A549 (cell line): ENCODE measurements at regions not wholly inside any gene's neighbourhood (a gene's known extent, or its start where the extent isn't known, plus 50 kb on each side); places are given as distances from the start of the nearest gene placed in this dataset.

Experiments
- ATAC-seq, 2 experiments: fragments of 200-7000 bp in 1 of 2; fragments of >200 bp in 1 of 2; cut with Nextera tagmentation in 1 of 2; cut with Tn5 transposase in 1 of 2; 3 replicates each; pipeline versions ENCODE4 v1.8.0 to v1.9.1; 2018 to 2020; ENCODE audit warnings: mild to moderate bottlenecking in 1 of 2, moderate library complexity in 1 of 2
- CTCF ChIA-PET: fragments of 300-600 bp; sonication (Branson Sonifier 250); formaldehyde crosslinking; extraction: SDS; loops from one replicate; lab custom pipeline; 2021; ENCODE audit warnings: antibody characterized with exemption, inconsistent platforms; lab: Yijun Ruan, JAX
- POLR2A ChIA-PET: fragments of 350-600 bp; formaldehyde crosslinking; extraction: SDS; loops from one replicate; lab custom pipeline; 2021; ENCODE audit warnings: antibody characterized with exemption, inconsistent platforms; lab: Yijun Ruan, JAX
- DNase-seq, 2 experiments: peaks; one replicate each; pipeline versions ENCODE4 v3.0.0 to v3.0.0-alpha.2; 2011 to 2016; ENCODE audit warnings: low read depth in 1 of 2, low spot score in 1 of 2
- FAIRE-seq: peaks from 2 replicates; lab custom pipeline; 2011; peaks lifted over from hg19 to GRCh38; lab: Jason Lieb, UNC
- H3K27ac ChIP-seq, 2 experiments: fragments of >200 bp; sonication (Bioruptor Twin); formaldehyde crosslinking; 3 replicates each; pipeline ENCODE4 v1.5.1; 2016 to 2017
- H3K4me1 ChIP-seq: fragments of >200 bp; sonication (Bioruptor Twin); formaldehyde crosslinking; 3 replicates; pipeline ENCODE4 v1.6.1; 2016
- H3K4me2 ChIP-seq: fragments of >200 bp; sonication (Bioruptor Twin); formaldehyde crosslinking; 3 replicates; pipeline ENCODE4 v1.6.1; 2016
- H3K4me3 ChIP-seq: fragments of >200 bp; sonication (Bioruptor Twin); formaldehyde crosslinking; 3 replicates; pipeline ENCODE4 v1.5.1; 2016
- H3K9me3 ChIP-seq: fragments of >200 bp; sonication (Bioruptor Twin); formaldehyde crosslinking; 3 replicates; pipeline ENCODE4 v1.6.1; 2016
- BHLHE40 ChIP-seq: IDR thresholded peaks from 2 replicates; pipeline ENCODE4 v1.6.1; 2012; ENCODE audit warnings: low read depth, low read length, inconsistent platforms
- CBX2 ChIP-seq: fragments of 200-600 bp; sonication (generic); IDR thresholded peaks from 2 replicates; pipeline ENCODE4 v1.6.1; 2016; ENCODE audit warnings: low read depth, mild to moderate bottlenecking, borderline replicate concordance
- CEBPB ChIP-seq, 2 experiments: fragments of >200 bp in 1 of 2; sonication (Bioruptor Twin) in 1 of 2; formaldehyde crosslinking in 1 of 2; IDR thresholded peaks; 2 replicates each; pipeline ENCODE4 v1.6.1; 2012 to 2016
- CHD2 ChIP-seq: fragments of 150-350 bp; IDR thresholded peaks from 2 replicates; pipeline ENCODE4 v1.6.1; 2014; ENCODE audit warnings: low read length; ENCODE audit not compliant: partially characterized antibody
- CHD4 ChIP-seq: fragments of 200-600 bp; sonication (generic); IDR thresholded peaks from 2 replicates; pipeline ENCODE4 v1.6.1; 2016; ENCODE audit warnings: antibody characterized with exemption, mild to moderate bottlenecking, borderline replicate concordance
- ESRRA ChIP-seq: fragments of 150-350 bp; IDR thresholded peaks from 2 replicates; pipeline ENCODE4 v1.6.1; 2014; ENCODE audit warnings: mild to moderate bottlenecking, low read length, borderline replicate concordance
- FOSB ChIP-seq: fragments of 250-450 bp; sonication (Bioruptor Pico); IDR thresholded peaks from 2 replicates; pipeline ENCODE4 v1.5.0; 2020; ENCODE audit warnings: mild to moderate bottlenecking, moderate library complexity
- FOSL2 ChIP-seq, 2 experiments: fragments of 450-650 bp in 1 of 2; fragments of >200 bp in 1 of 2; sonication (Bioruptor Twin) in 1 of 2; formaldehyde crosslinking; IDR thresholded peaks; 2 replicates each; pipeline versions ENCODE4 v1.5.0 to v1.6.1; 2016 to 2020; ENCODE audit warnings: mild to moderate bottlenecking in 1 of 2, moderate library complexity in 1 of 2
- FOXS1 ChIP-seq: fragments of 250-450 bp; sonication (Bioruptor Pico); IDR thresholded peaks from 2 replicates; pipeline ENCODE4 v1.5.0; 2020; ENCODE audit warnings: mild to moderate bottlenecking, moderate library complexity
- HEYL ChIP-seq: fragments of 250-450 bp; sonication (Bioruptor Pico); IDR thresholded peaks from 2 replicates; pipeline ENCODE4 v1.8.0; 2021; ENCODE audit warnings: mild to moderate bottlenecking, moderate library complexity
- HOXA7 ChIP-seq: fragments of 250-450 bp; sonication (Bioruptor Pico); IDR thresholded peaks from 2 replicates; pipeline ENCODE4 v1.5.0; 2020; ENCODE audit warnings: mild to moderate bottlenecking, moderate library complexity
- HOXB13 ChIP-seq: fragments of 250-450 bp; sonication (Bioruptor Pico); IDR thresholded peaks from 2 replicates; pipeline ENCODE4 v1.5.0; 2020; ENCODE audit warnings: low read depth, mild to moderate bottlenecking, moderate library complexity
- KDM5A ChIP-seq: fragments of 200-600 bp; sonication (generic); IDR thresholded peaks from 2 replicates; pipeline ENCODE4 v1.6.1; 2016; ENCODE audit warnings: antibody characterized with exemption, mild to moderate bottlenecking
- MYC ChIP-seq: IDR thresholded peaks from 2 replicates; pipeline ENCODE4 v1.6.1; 2012; ENCODE audit warnings: mild to moderate bottlenecking, inconsistent platforms, low read length, improper control_type of control experiment, borderline replicate concordance
- NPAS2 ChIP-seq: fragments of 250-450 bp; sonication (Bioruptor Pico); IDR thresholded peaks from 2 replicates; pipeline ENCODE4 v1.8.0; 2022; ENCODE audit warnings: mild to moderate bottlenecking, moderate library complexity, borderline replicate concordance
- RCOR1 ChIP-seq: fragments of 150-350 bp; IDR thresholded peaks from 2 replicates; pipeline ENCODE4 v1.6.1; 2014; ENCODE audit warnings: antibody characterized with exemption, low read length, low read depth
- RNF2 ChIP-seq: fragments of 200-600 bp; sonication (generic); IDR thresholded peaks from 2 replicates; pipeline ENCODE4 v1.6.1; 2016; ENCODE audit warnings: low read depth, mild to moderate bottlenecking, antibody characterized with exemption, moderate library complexity, borderline replicate concordance
- SMC3 ChIP-seq: fragments of >200 bp; sonication (Bioruptor Twin); formaldehyde crosslinking; IDR thresholded peaks from 3 replicates; pipeline ENCODE4 v1.6.1; 2018; ENCODE audit warnings: inconsistent platforms
- TFCP2L1 ChIP-seq: fragments of 250-450 bp; sonication (Bioruptor Pico); IDR thresholded peaks from 2 replicates; pipeline ENCODE4 v1.5.0; 2021; ENCODE audit warnings: mild to moderate bottlenecking
- USF2 ChIP-seq: fragments of 450-650 bp; IDR thresholded peaks from 2 replicates; pipeline ENCODE4 v1.6.1; 2014; ENCODE audit warnings: antibody characterized with exemption
- ZSCAN20 ChIP-seq: fragments of 250-450 bp; sonication (Bioruptor Pico); IDR thresholded peaks from 2 replicates; pipeline ENCODE4 v1.8.0; 2022; ENCODE audit warnings: mild to moderate bottlenecking, moderate library complexity
- WGBS: methylation state at CpG from one replicate; pipeline ENCODE4 v1.1.6; 2017; ENCODE audit errors: missing lambda C conversion rate; 5-methylcytosine and 5-hydroxymethylcytosine counted together
- TF ChIP-seq, protein P1 (sequence below): fragments of >200 bp; sonication (Bioruptor Twin); formaldehyde crosslinking; IDR thresholded peaks from 3 replicates; pipeline ENCODE4 v1.6.1; 2016
- TF ChIP-seq, protein P2 (sequence below): fragments of 150-350 bp; IDR thresholded peaks from 2 replicates; pipeline ENCODE4 v1.6.1; 2014; ENCODE audit warnings: low read depth, mild to moderate bottlenecking, low read length
- TF ChIP-seq, protein P3 (sequence below): fragments of >200 bp; sonication (Bioruptor Twin); formaldehyde crosslinking; IDR thresholded peaks from 3 replicates; pipeline ENCODE4 v1.5.1; 2016
- TF ChIP-seq, protein P4 (sequence below): fragments of 200-600 bp; sonication (generic); IDR thresholded peaks from 2 replicates; pipeline ENCODE4 v1.6.1; 2016; ENCODE audit warnings: antibody characterized with exemption, mild to moderate bottlenecking, moderate library complexity

DNA sequence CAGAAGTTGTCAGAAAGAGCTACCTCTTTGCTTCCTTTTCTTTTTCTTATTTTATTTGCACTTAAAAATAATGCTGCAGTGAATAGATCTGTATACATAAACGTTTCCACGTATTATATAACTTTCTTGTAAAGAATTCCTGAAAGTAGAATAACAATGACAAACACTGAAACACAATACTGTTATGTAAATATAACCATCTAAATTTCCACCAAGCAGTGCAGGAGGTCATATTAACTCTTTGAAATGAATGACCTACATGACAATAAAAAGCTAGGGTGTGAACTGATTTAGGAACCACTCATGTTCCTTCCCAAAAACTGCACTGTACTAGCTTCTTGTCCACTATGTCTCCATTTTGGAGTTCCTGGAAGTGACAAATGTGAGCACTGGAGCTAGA, 85.8 kb downstream of the COX18 start:
- CTCF ChIA-PET = interaction anchor here (0.7 to 1.4 kb wide), 2 partner anchors 37 to 178 kb away, joined by 3 to 4 read pairs; no protein-coding TSS in a partner anchor
- no peak for FAIRE-seq

DNA sequence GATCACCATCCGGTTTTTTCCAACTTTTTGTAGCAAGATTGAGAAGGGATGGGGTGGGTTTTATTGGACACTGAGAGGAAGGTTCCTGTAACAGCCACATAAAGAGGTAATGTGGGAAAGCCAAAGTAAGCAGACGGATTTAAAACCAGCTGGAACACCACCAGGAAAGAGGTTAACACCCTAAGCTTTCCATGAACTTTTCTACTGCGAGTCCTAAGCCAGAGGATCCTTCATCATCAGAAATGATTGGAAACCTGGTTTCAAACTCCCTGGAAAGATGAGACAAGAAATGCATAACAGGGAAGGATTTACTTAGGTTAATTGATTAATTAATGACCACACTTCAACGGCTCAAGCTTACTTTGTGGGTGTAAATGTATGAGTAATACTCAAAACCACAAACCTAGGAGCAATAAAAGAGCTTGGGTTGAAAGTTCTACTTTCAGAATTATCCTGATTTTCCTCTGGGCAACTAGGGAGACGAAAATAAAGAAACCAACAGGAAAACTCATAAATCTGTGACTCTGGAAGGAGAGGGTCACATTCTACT, 91.5 kb downstream of the COX18 start:
- 67% methylated on average over 5 of the region's 5 CpGs for WGBS
- H3K9me3 ChIP-seq = no peaks in the 10 kb centered on the region
- H3K4me3 ChIP-seq = no peak overlapping the region
- H3K4me2 ChIP-seq = no peak overlapping the region
- peaks cover 24% of the 10 kb centered on the region for H3K4me1 ChIP-seq
- TF ChIP-seq RCOR1 (no peak), HOXB13 (CRISPR knock-in tag) (no peak), MYC (no peak), ZSCAN20 (no peak), HOXA7 (CRISPR knock-in tag) (no peak), BHLHE40 (no peak), RNF2 (no peak), KDM5A (no peak)
- TF ChIP-seq, protein P1, sequence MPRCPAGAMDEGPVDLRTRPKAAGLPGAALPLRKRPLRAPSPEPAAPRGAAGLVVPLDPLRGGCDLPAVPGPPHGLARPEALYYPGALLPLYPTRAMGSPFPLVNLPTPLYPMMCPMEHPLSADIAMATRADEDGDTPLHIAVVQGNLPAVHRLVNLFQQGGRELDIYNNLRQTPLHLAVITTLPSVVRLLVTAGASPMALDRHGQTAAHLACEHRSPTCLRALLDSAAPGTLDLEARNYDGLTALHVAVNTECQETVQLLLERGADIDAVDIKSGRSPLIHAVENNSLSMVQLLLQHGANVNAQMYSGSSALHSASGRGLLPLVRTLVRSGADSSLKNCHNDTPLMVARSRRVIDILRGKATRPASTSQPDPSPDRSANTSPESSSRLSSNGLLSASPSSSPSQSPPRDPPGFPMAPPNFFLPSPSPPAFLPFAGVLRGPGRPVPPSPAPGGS = no peak
- no peak overlapping the region for H3K27ac ChIP-seq
- ChIA-PET POLR2A (no interaction called here), CTCF (no interaction called here)
- DNase-seq (no peak), FAIRE-seq (no peak), ATAC-seq (no peak)

More for the DNA sequence above, 85.8 kb downstream of the COX18 start:
- H3K9me3 ChIP-seq = no peaks in the 10 kb centered on the region
- TF ChIP-seq NPAS2 (CRISPR knock-in tag) (no peak), FOXS1 (no peak), FOSB (CRISPR knock-in tag) (no peak), TFCP2L1 (CRISPR knock-in tag) (no peak), USF2 (no peak), KDM5A (no peak), RNF2 (no peak), FOSL2 (IDR thresholded peaks at IDR 0.05) (no peak), FOSL2 (CRISPR knock-in tag; IDR thresholded peaks at IDR 0.05) (no peak), CHD4 (no peak), CHD2 (no peak), CBX2 (no peak), HEYL (CRISPR knock-in tag) (no peak), SMC3 (no peak), CEBPB (IDR thresholded peaks at IDR 0.05) (no peak), RCOR1 (no peak), ESRRA (no peak)
- TF ChIP-seq, protein P2, sequence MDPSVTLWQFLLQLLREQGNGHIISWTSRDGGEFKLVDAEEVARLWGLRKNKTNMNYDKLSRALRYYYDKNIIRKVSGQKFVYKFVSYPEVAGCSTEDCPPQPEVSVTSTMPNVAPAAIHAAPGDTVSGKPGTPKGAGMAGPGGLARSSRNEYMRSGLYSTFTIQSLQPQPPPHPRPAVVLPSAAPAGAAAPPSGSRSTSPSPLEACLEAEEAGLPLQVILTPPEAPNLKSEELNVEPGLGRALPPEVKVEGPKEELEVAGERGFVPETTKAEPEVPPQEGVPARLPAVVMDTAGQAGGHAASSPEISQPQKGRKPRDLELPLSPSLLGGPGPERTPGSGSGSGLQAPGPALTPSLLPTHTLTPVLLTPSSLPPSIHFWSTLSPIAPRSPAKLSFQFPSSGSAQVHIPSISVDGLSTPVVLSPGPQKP = no peak
- TF ChIP-seq, protein P3, sequence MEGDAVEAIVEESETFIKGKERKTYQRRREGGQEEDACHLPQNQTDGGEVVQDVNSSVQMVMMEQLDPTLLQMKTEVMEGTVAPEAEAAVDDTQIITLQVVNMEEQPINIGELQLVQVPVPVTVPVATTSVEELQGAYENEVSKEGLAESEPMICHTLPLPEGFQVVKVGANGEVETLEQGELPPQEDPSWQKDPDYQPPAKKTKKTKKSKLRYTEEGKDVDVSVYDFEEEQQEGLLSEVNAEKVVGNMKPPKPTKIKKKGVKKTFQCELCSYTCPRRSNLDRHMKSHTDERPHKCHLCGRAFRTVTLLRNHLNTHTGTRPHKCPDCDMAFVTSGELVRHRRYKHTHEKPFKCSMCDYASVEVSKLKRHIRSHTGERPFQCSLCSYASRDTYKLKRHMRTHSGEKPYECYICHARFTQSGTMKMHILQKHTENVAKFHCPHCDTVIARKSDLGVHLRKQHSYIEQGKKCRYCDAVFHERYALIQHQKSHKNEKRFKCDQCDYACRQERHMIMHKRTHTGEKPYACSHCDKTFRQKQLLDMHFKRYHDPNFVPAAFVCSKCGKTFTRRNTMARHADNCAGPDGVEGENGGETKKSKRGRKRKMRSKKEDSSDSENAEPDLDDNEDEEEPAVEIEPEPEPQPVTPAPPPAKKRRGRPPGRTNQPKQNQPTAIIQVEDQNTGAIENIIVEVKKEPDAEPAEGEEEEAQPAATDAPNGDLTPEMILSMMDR = no peak
- TF ChIP-seq, protein P4, sequence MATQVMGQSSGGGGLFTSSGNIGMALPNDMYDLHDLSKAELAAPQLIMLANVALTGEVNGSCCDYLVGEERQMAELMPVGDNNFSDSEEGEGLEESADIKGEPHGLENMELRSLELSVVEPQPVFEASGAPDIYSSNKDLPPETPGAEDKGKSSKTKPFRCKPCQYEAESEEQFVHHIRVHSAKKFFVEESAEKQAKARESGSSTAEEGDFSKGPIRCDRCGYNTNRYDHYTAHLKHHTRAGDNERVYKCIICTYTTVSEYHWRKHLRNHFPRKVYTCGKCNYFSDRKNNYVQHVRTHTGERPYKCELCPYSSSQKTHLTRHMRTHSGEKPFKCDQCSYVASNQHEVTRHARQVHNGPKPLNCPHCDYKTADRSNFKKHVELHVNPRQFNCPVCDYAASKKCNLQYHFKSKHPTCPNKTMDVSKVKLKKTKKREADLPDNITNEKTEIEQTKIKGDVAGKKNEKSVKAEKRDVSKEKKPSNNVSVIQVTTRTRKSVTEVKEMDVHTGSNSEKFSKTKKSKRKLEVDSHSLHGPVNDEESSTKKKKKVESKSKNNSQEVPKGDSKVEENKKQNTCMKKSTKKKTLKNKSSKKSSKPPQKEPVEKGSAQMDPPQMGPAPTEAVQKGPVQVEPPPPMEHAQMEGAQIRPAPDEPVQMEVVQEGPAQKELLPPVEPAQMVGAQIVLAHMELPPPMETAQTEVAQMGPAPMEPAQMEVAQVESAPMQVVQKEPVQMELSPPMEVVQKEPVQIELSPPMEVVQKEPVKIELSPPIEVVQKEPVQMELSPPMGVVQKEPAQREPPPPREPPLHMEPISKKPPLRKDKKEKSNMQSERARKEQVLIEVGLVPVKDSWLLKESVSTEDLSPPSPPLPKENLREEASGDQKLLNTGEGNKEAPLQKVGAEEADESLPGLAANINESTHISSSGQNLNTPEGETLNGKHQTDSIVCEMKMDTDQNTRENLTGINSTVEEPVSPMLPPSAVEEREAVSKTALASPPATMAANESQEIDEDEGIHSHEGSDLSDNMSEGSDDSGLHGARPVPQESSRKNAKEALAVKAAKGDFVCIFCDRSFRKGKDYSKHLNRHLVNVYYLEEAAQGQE = no peak
- ATAC-seq (no peak), DNase-seq (no peak)
- no peak overlapping the region for H3K27ac ChIP-seq
- WGBS = 3% methylated on average over 2 of the region's 2 CpGs
- POLR2A ChIA-PET = no interaction called here
- H3K4me2 ChIP-seq = no peak overlapping the region
- no peak overlapping the region for H3K4me3 ChIP-seq
- no peaks in the 10 kb centered on the region for H3K4me1 ChIP-seq
